SK-N-SH treated with all-trans-retinoic acid at 6 μM for 48 hours (cell line): ENCODE measurements at regions not wholly inside any gene's neighbourhood (a gene's known extent, or its start where the extent isn't known, plus 50 kb on each side); places are given as distances from the start of the nearest gene placed in this dataset.

Experiments
- ATAC-seq: fragments of 200-7000 bp; cut with Tn5 transposase; 3 replicates; pipeline ENCODE4 v1.9.1; 2020; ENCODE audit warnings: mild to moderate bottlenecking, moderate library complexity
- ARNTL ChIP-seq: fragments of 450-650 bp; formaldehyde crosslinking; IDR thresholded peaks from 2 replicates; pipeline ENCODE4 v1.5.0; 2020; ENCODE audit warnings: low read depth, mild to moderate bottlenecking, moderate library complexity, borderline replicate concordance
- BACH2 ChIP-seq: fragments of 250-450 bp; sonication (Bioruptor Pico); IDR thresholded peaks from 2 replicates; pipeline ENCODE4 v1.9.0; 2021; ENCODE audit warnings: mild to moderate bottlenecking, borderline replicate concordance
- CSDC2 ChIP-seq: fragments of 250-450 bp; sonication (Bioruptor Pico); IDR thresholded peaks from 2 replicates; pipeline ENCODE4 v1.5.0; 2020; ENCODE audit warnings: mild to moderate bottlenecking, moderate library complexity
- ESRRG ChIP-seq: fragments of 250-450 bp; sonication (Bioruptor Pico); IDR thresholded peaks from 2 replicates; pipeline ENCODE4 v1.6.1; 2021; ENCODE audit warnings: mild to moderate bottlenecking
- GLIS3 ChIP-seq: fragments of 250-450 bp; sonication (Bioruptor Pico); IDR thresholded peaks from 2 replicates; pipeline ENCODE4 v1.5.0; 2020; ENCODE audit warnings: mild to moderate bottlenecking, moderate library complexity
- ISL1 ChIP-seq: fragments of 250-450 bp; sonication (Bioruptor Pico); IDR thresholded peaks from 2 replicates; pipeline ENCODE4 v2.1.2; 2022; ENCODE audit warnings: mild to moderate bottlenecking, moderate library complexity
- OSR1 ChIP-seq: fragments of 250-450 bp; sonication (Bioruptor Pico); IDR thresholded peaks from 2 replicates; pipeline ENCODE4 v1.8.0; 2022; ENCODE audit warnings: moderate library complexity, mild to moderate bottlenecking, inconsistent platforms
- SNAI2 ChIP-seq: fragments of 250-450 bp; sonication (Bioruptor Pico); IDR thresholded peaks from 2 replicates; pipeline ENCODE4 v1.5.0; 2020; ENCODE audit warnings: mild to moderate bottlenecking, moderate library complexity
- TCF4 ChIP-seq: fragments of 250-450 bp; sonication (Bioruptor Pico); IDR thresholded peaks from 2 replicates; pipeline ENCODE4 v1.8.0; 2021; ENCODE audit warnings: mild to moderate bottlenecking, moderate library complexity, borderline replicate concordance
- TOX ChIP-seq: fragments of 250-450 bp; sonication (Bioruptor Pico); IDR thresholded peaks from 2 replicates; pipeline ENCODE4 v1.8.0; 2021; ENCODE audit warnings: mild to moderate bottlenecking, moderate library complexity, borderline replicate concordance
- ZC3H10 ChIP-seq: fragments of 250-450 bp; sonication (Bioruptor Pico); IDR thresholded peaks from 2 replicates; pipeline ENCODE4 v1.5.1; 2021; ENCODE audit warnings: mild to moderate bottlenecking, moderate library complexity
- ZFP30 ChIP-seq: fragments of 450-650 bp; formaldehyde crosslinking; IDR thresholded peaks from 2 replicates; pipeline ENCODE4 v1.5.0; 2022; ENCODE audit warnings: mild to moderate bottlenecking, moderate library complexity
- ZNF565 ChIP-seq: fragments of 450-650 bp; formaldehyde crosslinking; conservative IDR thresholded peaks from 2 replicates; pipeline ENCODE4 v1.5.0; 2020; ENCODE audit warnings: low read depth, mild to moderate bottlenecking, moderate library complexity
- ZNF70 ChIP-seq: fragments of 450-650 bp; formaldehyde crosslinking; IDR thresholded peaks from 2 replicates; pipeline ENCODE4 v1.5.0; 2020; ENCODE audit warnings: mild to moderate bottlenecking, moderate library complexity
- ZNF8 ChIP-seq: fragments of 450-650 bp; formaldehyde crosslinking; IDR thresholded peaks from 2 replicates; pipeline ENCODE4 v1.5.0; 2020; ENCODE audit warnings: mild to moderate bottlenecking, moderate library complexity
- TF ChIP-seq, protein P1 (sequence below): fragments of 250-450 bp; sonication (Bioruptor Pico); IDR thresholded peaks from 2 replicates; pipeline ENCODE4 v1.8.0; 2020; ENCODE audit warnings: mild to moderate bottlenecking, moderate library complexity, borderline replicate concordance
- TF ChIP-seq, protein P2 (sequence below): fragments of 250-450 bp; sonication (Bioruptor Pico); IDR thresholded peaks from 2 replicates; pipeline ENCODE4 v1.8.0; 2021; ENCODE audit warnings: low read depth, mild to moderate bottlenecking, moderate library complexity, borderline replicate concordance
- TF ChIP-seq, protein P3 (sequence below): fragments of 250-450 bp; sonication (Bioruptor Pico); IDR thresholded peaks from 2 replicates; pipeline ENCODE4 v1.5.1; 2020; ENCODE audit warnings: low read depth, mild to moderate bottlenecking, moderate library complexity
- TF ChIP-seq, protein P4 (sequence below): fragments of 250-450 bp; sonication (Bioruptor Pico); IDR thresholded peaks from 2 replicates; pipeline ENCODE4 v1.5.1; 2021; ENCODE audit warnings: mild to moderate bottlenecking, moderate library complexity

DNA sequence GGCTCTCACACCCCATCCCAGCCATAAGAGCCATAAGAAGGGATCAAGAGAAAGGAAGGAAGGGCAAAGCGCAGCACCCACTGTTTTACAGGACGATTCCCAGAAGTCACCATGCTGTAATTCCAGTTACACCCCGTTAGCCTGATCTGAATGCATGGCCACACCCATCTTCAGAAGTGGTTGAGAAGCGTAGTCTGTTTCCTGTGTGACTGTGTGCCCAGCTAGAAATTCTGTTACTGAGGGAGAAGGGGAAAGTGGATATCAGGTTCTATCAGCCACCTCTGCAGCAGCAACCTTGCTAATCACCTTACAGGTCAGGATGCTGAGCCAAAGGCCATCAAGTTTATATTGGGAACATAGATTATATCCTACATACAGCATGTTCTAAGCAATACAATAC lies 260.0 kb downstream of the ABHD5 start:
- TF ChIP-seq, protein P1, sequence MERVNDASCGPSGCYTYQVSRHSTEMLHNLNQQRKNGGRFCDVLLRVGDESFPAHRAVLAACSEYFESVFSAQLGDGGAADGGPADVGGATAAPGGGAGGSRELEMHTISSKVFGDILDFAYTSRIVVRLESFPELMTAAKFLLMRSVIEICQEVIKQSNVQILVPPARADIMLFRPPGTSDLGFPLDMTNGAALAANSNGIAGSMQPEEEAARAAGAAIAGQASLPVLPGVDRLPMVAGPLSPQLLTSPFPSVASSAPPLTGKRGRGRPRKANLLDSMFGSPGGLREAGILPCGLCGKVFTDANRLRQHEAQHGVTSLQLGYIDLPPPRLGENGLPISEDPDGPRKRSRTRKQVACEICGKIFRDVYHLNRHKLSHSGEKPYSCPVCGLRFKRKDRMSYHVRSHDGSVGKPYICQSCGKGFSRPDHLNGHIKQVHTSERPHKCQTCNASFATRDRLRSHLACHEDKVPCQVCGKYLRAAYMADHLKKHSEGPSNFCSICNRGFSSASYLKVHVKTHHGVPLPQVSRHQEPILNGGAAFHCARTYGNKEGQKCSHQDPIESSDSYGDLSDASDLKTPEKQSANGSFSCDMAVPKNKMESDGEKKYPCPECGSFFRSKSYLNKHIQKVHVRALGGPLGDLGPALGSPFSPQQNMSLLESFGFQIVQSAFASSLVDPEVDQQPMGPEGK (CRISPR knock-in tag), result no peak
- TF ChIP-seq GLIS3 (CRISPR knock-in tag), result no peak
- no peak for TF ChIP-seq TOX (CRISPR knock-in tag)
- no peak for TF ChIP-seq ZNF70 (CRISPR knock-in tag)
- no peak for TF ChIP-seq SNAI2 (CRISPR knock-in tag)
- TF ChIP-seq CSDC2, result no peak
- no peak for ATAC-seq

DNA sequence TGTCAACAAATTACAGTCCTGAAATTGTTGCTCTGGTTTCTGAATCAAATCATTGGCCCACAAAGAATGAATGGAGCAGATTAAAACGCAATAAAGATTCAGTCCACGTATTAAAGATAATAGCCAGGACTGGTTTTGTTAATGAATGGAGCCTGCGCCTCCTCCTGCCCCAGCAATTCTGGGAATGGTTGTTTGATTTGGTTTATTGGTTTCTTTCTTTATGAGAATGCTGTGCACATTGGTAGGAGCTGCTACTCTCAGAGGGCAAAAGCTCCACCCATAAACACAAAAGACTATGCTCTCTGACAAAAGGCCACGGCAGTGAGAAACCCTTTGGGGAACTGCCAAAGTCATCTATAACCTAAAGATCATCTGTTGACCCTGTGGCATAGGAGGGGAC lies 261.1 kb downstream of the ABHD5 start:
- ATAC-seq, result no peak
- no peak for TF ChIP-seq SNAI2 (CRISPR knock-in tag)
- TF ChIP-seq OSR1, result no peak
- no peak for TF ChIP-seq TCF4 (CRISPR knock-in tag)
- TF ChIP-seq TOX (CRISPR knock-in tag), result no peak
- no peak for TF ChIP-seq ZNF8 (CRISPR knock-in tag)
- TF ChIP-seq ZC3H10 (CRISPR knock-in tag), result no peak
- TF ChIP-seq, protein P2, sequence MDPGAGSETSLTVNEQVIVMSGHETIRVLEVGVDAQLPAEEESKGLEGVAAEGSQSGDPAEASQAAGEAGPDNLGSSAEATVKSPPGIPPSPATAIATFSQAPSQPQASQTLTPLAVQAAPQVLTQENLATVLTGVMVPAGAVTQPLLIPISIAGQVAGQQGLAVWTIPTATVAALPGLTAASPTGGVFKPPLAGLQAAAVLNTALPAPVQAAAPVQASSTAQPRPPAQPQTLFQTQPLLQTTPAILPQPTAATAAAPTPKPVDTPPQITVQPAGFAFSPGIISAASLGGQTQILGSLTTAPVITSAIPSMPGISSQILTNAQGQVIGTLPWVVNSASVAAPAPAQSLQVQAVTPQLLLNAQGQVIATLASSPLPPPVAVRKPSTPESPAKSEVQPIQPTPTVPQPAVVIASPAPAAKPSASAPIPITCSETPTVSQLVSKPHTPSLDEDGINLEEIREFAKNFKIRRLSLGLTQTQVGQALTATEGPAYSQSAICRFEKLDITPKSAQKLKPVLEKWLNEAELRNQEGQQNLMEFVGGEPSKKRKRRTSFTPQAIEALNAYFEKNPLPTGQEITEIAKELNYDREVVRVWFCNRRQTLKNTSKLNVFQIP, result no peak

DNA sequence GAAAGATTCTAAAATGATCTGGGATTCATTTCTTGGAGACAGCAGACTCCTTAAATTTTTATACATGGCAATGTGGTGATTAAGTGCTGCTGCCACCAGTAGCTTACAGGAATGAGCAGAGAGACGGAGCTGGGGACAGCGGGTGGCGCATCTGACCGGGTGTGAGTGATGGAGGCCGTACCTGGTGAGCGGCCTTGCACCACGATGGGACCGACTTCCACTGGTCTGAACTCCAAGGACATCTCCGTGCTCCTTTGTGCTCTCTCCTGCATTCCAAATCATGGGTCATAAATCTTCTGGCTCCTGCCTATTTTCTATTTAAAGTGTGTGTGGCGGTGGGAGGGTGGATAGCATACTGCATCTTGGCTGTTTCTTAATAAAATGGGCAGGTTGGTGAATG lies 262.6 kb downstream of the ABHD5 start:
- no peak; the same call in 1 of the 3 replicates for ATAC-seq

DNA sequence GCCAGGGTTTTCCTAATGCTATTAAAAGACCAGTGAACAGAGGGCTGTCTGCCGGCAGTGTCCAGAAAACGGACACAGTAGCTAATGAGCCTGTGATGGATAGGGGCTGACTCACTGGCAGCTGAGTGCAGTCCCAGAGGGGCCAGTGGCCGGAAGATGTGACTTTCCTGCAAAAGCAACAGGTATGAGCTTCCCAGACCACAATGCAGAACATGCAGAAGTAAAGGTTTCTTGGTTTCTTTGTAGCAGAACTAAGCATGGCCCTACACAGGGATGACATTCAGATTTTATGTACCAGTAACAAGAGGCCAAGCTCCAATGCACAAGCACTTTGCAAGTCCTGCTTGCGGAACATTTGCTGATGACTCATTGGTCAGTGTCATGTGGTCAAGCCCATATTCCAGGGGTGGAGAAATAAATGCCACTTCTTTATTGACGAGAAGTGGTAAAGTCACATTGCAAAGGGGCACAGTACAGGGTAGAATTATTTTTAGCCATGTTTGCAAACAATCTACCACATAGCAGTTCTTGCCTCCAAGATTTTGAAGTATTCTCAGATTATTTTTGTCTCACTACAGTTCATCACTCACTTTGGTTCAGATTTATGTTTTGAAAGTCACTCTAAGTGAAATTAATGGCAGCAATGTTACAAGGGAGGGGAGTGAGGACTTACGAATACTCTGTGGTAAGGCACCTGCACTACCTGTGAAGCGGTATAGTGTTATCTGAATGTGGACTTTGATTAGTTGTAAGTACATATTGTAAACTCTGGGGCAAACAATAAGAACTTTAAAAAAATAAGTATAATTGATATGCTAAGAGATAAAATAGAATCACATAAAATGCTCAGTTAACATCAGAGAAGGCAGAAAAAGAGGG lies 263.3 kb downstream of the ABHD5 start:
- ATAC-seq, result peak; percentile 87
- TF ChIP-seq ISL1 (CRISPR knock-in tag) (peak; percentile 48; the same call in 1 of the 2 replicates), TCF4 (CRISPR knock-in tag) (no peak)

More for the DNA sequence above, 262.6 kb downstream of the ABHD5 start:
- no peak for TF ChIP-seq ARNTL (CRISPR knock-in tag)
- no peak for TF ChIP-seq TCF4 (CRISPR knock-in tag)
- TF ChIP-seq ESRRG (CRISPR knock-in tag), result no peak
- TF ChIP-seq, protein P3, sequence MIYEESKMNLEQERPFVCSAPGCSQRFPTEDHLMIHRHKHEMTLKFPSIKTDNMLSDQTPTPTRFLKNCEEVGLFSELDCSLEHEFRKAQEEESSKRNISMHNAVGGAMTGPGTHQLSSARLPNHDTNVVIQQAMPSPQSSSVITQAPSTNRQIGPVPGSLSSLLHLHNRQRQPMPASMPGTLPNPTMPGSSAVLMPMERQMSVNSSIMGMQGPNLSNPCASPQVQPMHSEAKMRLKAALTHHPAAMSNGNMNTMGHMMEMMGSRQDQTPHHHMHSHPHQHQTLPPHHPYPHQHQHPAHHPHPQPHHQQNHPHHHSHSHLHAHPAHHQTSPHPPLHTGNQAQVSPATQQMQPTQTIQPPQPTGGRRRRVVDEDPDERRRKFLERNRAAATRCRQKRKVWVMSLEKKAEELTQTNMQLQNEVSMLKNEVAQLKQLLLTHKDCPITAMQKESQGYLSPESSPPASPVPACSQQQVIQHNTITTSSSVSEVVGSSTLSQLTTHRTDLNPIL (CRISPR knock-in tag), result no peak

DNA sequence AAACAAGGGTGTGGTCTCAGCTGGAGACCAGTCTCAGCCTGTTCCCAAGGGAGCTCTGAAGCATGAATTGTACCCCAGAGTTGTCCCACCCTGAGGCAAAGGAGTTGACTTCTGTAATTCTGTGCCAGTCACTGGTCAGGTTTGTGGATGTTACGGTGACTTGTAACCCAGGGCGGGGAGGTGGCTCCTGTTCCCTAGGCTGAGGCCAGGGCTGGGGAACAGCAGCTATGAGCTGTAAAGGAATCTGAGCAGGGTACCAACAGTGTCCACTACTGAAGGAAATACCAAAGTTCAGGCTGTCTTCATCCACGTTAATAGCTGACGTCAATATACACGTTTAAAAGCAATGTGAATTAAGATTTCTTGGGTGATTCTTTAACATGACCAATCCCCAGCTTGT lies 266.2 kb downstream of the ABHD5 start:
- TF ChIP-seq OSR1 (no peak), ISL1 (CRISPR knock-in tag) (no peak)
- ATAC-seq, result no peak

DNA sequence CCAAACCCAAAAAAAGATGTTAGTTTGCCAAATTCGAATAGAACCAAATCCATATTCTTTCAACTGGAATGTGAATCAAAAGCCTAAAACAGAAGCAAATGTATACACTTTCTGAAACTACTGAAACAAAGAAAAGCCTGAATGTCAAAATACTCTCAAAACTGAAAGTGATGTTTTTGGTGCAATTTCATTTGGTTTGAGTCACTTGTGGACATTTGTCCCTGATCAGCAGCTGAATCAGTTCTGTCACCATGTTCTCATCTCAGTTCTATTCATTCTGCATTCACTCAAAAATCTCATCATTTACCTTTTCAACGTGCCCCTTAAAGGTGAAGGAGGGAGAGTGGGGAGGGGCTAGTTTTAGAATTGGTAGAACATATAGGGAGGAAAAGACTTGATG lies 266.8 kb downstream of the ABHD5 start:
- TF ChIP-seq, protein P3 (CRISPR knock-in tag), result no peak
- no peak for TF ChIP-seq ISL1 (CRISPR knock-in tag)
- no peak for TF ChIP-seq BACH2 (CRISPR knock-in tag)
- TF ChIP-seq, protein P4, sequence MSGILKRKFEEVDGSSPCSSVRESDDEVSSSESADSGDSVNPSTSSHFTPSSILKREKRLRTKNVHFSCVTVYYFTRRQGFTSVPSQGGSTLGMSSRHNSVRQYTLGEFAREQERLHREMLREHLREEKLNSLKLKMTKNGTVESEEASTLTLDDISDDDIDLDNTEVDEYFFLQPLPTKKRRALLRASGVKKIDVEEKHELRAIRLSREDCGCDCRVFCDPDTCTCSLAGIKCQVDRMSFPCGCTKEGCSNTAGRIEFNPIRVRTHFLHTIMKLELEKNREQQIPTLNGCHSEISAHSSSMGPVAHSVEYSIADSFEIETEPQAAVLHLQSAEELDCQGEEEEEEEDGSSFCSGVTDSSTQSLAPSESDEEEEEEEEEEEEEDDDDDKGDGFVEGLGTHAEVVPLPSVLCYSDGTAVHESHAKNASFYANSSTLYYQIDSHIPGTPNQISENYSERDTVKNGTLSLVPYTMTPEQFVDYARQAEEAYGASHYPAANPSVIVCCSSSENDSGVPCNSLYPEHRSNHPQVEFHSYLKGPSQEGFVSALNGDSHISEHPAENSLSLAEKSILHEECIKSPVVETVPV (CRISPR knock-in tag), result no peak
- no peak for TF ChIP-seq GLIS3 (CRISPR knock-in tag)
- TF ChIP-seq ZNF565 (CRISPR knock-in tag), result no peak
- TF ChIP-seq ARNTL (CRISPR knock-in tag), result no peak
- no peak for TF ChIP-seq CSDC2
- TF ChIP-seq, protein P1 (CRISPR knock-in tag), result no peak
- no peak for TF ChIP-seq ZC3H10 (CRISPR knock-in tag)
- TF ChIP-seq ZFP30, result no peak
- no peak for TF ChIP-seq ZNF8 (CRISPR knock-in tag)

More for the DNA sequence above, 266.8 kb downstream of the ABHD5 start:
- ATAC-seq, result no peak
